HepG2 (cell line): ENCODE measurements at regions not wholly inside any gene's neighbourhood (a gene's known extent, or its start where the extent isn't known, plus 50 kb on each side); places are given as distances from the start of the nearest gene placed in this dataset.

ENCODE experiments used
- ZNF317 ChIP-seq: sonication (generic); formaldehyde crosslinking; IDR thresholded peaks from 2 replicates; pipeline ENCODE4 v1.5.0; 2020; ENCODE audit warnings: mild to moderate bottlenecking, missing genetic modification reagents
- TF ChIP-seq, protein P1 (sequence below): fragments of 450-650 bp; IDR thresholded peaks from 2 replicates; pipeline ENCODE4 v1.6.1; 2017; ENCODE audit warnings: mild to moderate bottlenecking

DNA sequence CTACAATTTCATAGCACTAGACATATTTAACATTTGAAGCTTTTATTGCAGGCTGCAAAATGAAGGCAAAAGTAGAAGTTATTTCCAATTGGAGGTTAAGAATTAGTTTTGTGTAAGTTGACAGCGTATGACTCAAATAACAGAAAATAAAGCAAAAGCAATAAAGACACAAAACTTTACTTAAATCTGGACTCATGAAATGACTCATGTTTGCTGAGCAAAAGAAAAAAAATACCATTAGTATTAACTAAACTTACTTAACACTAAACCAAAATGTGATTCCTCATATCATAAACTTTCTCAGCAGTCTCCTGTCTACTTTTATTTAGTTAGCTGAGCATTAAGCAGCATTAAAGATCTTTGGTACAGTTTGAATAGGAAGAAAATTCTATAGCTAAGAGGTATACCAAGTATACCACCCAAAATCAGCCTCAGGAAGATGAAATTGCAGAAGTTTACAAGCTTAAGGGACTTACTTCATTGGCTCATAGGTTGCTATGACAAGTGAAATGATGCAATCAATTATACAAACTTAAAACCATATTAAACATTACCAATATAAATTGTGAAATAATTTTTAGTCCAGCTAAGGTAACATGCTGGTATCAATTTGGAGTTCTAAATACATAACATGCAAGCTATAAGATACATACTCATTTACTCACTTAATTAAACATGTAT is 1131.4 kb downstream of the XPNPEP1 start:
- TF ChIP-seq, protein P1, sequence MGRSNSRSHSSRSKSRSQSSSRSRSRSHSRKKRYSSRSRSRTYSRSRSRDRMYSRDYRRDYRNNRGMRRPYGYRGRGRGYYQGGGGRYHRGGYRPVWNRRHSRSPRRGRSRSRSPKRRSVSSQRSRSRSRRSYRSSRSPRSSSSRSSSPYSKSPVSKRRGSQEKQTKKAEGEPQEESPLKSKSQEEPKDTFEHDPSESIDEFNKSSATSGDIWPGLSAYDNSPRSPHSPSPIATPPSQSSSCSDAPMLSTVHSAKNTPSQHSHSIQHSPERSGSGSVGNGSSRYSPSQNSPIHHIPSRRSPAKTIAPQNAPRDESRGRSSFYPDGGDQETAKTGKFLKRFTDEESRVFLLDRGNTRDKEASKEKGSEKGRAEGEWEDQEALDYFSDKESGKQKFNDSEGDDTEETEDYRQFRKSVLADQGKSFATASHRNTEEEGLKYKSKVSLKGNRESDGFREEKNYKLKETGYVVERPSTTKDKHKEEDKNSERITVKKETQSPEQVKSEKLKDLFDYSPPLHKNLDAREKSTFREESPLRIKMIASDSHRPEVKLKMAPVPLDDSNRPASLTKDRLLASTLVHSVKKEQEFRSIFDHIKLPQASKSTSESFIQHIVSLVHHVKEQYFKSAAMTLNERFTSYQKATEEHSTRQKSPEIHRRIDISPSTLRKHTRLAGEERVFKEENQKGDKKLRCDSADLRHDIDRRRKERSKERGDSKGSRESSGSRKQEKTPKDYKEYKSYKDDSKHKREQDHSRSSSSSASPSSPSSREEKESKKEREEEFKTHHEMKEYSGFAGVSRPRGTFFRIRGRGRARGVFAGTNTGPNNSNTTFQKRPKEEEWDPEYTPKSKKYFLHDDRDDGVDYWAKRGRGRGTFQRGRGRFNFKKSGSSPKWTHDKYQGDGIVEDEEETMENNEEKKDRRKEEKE: no peak
- TF ChIP-seq ZNF317 (CRISPR knock-in tag): no peak
